ENCODE measurements at regions not wholly inside any gene's neighbourhood (a gene's known extent, or its start where the extent isn't known, plus 50 kb on each side); places are given as distances from the start of the nearest gene placed in this dataset.

GRCh38 chr4:20426028-20426427 is 174.3 kb downstream of the SLIT2 start:
- no peaks in the 10 kb centered on the region for H3K36me3 Mint-ChIP-seq (ENCODE audit: low read depth, unreplicated experiment)
- no peaks in the 10 kb centered on the region for H3K27me3 Mint-ChIP-seq (ENCODE audit: unreplicated experiment)
- no peak for DNase-seq (ENCODE audit: low spot score)
- H3K4me1 Mint-ChIP-seq (ENCODE audit: unreplicated experiment), result no peaks in the 10 kb centered on the region
- H3K9me3 Mint-ChIP-seq (ENCODE audit: unreplicated experiment), result no peaks in the 10 kb centered on the region
- no peak overlapping the region for H3K27ac Mint-ChIP-seq (ENCODE audit: unreplicated experiment)
- no peak for TF ChIP-seq CTCF (IDR thresholded peaks at IDR 0.05; ENCODE audit: unreplicated experiment)
- H3K4me3 Mint-ChIP-seq (ENCODE audit: unreplicated experiment), result no peak overlapping the region

GRCh38 chr4:20428436-20429160 is 176.9 kb downstream of the SLIT2 start:
- Mint-ChIP-seq H3K36me3 (ENCODE audit: low read depth, unreplicated experiment) (no peaks in the 10 kb centered on the region), H3K4me1 (ENCODE audit: unreplicated experiment) (peaks cover 2% of the 10 kb centered on the region), H3K9me3 (ENCODE audit: unreplicated experiment) (no peaks in the 10 kb centered on the region), H3K4me3 (ENCODE audit: unreplicated experiment) (no peak overlapping the region), H3K27ac (ENCODE audit: unreplicated experiment) (no peak overlapping the region), H3K27me3 (ENCODE audit: unreplicated experiment) (no peaks in the 10 kb centered on the region)
- DNase-seq (ENCODE audit: low spot score), result no peak
- no peak for TF ChIP-seq CTCF (IDR thresholded peaks at IDR 0.05; ENCODE audit: unreplicated experiment)

- no peak for TF ChIP-seq CTCF (IDR thresholded peaks at IDR 0.05; ENCODE audit: unreplicated experiment)
- DNase-seq (ENCODE audit: low spot score), result no peak
- Mint-ChIP-seq H3K4me3 (ENCODE audit: unreplicated experiment) (no peak overlapping the region), H3K27me3 (ENCODE audit: unreplicated experiment) (no peaks in the 10 kb centered on the region), H3K9me3 (ENCODE audit: unreplicated experiment) (no peaks in the 10 kb centered on the region), H3K27ac (ENCODE audit: unreplicated experiment) (no peak overlapping the region), H3K36me3 (ENCODE audit: low read depth, unreplicated experiment) (no peaks in the 10 kb centered on the region), H3K4me1 (ENCODE audit: unreplicated experiment) (peaks cover 2% of the 10 kb centered on the region)
Measured at GRCh38 chr4:20430259-20430941, 178.7 kb downstream of the SLIT2 start.

- Mint-ChIP-seq H3K27ac (ENCODE audit: unreplicated experiment) (no peak overlapping the region), H3K27me3 (ENCODE audit: unreplicated experiment) (no peaks in the 10 kb centered on the region), H3K9me3 (ENCODE audit: unreplicated experiment) (no peaks in the 10 kb centered on the region), H3K36me3 (ENCODE audit: low read depth, unreplicated experiment) (no peaks in the 10 kb centered on the region), H3K4me3 (ENCODE audit: unreplicated experiment) (no peak overlapping the region), H3K4me1 (ENCODE audit: unreplicated experiment) (peaks cover 2% of the 10 kb centered on the region)
- no peak for DNase-seq (ENCODE audit: low spot score)
- no peak for TF ChIP-seq CTCF (IDR thresholded peaks at IDR 0.05; ENCODE audit: unreplicated experiment)
Measured at GRCh38 chr4:20431543-20431951, 179.8 kb downstream of the SLIT2 start.

GRCh38 chr4:20432088-20432487 is 180.4 kb downstream of the SLIT2 start:
- no peak for TF ChIP-seq CTCF (IDR thresholded peaks at IDR 0.05; ENCODE audit: unreplicated experiment)
- Mint-ChIP-seq H3K4me1 (ENCODE audit: unreplicated experiment) (peaks cover 2% of the 10 kb centered on the region), H3K9me3 (ENCODE audit: unreplicated experiment) (no peaks in the 10 kb centered on the region), H3K36me3 (ENCODE audit: low read depth, unreplicated experiment) (no peaks in the 10 kb centered on the region), H3K27ac (ENCODE audit: unreplicated experiment) (no peak overlapping the region), H3K4me3 (ENCODE audit: unreplicated experiment) (no peak overlapping the region), H3K27me3 (ENCODE audit: unreplicated experiment) (no peaks in the 10 kb centered on the region)
- no peak for DNase-seq (ENCODE audit: low spot score)
